GM12872 (cell line): ENCODE measurements at regions not wholly inside any gene's neighbourhood (a gene's known extent, or its start where the extent isn't known, plus 50 kb on each side); places are given as distances from the start of the nearest gene placed in this dataset.

ENCODE experiments used
- TF ChIP-seq, protein P1 (sequence below): IDR thresholded peaks from 3 replicates; pipeline ENCODE4 v1.5.1; 2011; ENCODE audit warnings: low read depth, mild to moderate bottlenecking, low read length, moderate library complexity; ENCODE audit not compliant: insufficient read depth

DNA sequence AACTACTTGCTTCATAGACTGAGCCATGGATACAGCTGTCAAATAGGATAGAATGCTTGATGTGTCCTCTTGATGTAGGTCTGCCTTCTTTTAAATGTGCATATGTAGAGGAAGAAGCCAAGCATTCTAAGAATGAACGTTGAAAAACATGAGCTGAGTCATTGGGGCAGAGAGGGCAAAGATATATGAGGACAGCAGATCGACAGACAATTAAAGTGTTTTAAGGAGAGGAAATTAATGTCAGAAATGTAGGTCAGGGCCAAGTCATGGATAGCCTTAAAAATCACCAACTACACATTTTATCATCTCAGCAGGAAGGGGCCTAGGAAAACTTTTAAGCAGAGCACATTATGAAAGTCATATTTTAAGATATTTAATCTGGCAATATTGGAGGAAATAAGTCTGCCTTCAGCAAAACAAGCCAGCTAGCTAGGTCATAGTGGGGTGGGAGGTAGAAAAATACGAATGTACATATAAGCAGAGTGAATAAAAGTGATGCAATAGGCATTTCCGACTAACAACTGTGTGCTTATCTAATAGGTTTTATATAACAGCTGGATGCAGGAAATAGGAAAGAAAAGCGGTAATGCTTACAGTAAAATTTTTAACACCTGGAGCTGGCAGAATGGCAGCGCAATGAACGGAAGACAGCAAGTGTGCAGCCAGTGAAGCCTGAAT lies 638.3 kb upstream of the TPK1 start:
- TF ChIP-seq, protein P1, sequence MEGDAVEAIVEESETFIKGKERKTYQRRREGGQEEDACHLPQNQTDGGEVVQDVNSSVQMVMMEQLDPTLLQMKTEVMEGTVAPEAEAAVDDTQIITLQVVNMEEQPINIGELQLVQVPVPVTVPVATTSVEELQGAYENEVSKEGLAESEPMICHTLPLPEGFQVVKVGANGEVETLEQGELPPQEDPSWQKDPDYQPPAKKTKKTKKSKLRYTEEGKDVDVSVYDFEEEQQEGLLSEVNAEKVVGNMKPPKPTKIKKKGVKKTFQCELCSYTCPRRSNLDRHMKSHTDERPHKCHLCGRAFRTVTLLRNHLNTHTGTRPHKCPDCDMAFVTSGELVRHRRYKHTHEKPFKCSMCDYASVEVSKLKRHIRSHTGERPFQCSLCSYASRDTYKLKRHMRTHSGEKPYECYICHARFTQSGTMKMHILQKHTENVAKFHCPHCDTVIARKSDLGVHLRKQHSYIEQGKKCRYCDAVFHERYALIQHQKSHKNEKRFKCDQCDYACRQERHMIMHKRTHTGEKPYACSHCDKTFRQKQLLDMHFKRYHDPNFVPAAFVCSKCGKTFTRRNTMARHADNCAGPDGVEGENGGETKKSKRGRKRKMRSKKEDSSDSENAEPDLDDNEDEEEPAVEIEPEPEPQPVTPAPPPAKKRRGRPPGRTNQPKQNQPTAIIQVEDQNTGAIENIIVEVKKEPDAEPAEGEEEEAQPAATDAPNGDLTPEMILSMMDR, result no peak

DNA sequence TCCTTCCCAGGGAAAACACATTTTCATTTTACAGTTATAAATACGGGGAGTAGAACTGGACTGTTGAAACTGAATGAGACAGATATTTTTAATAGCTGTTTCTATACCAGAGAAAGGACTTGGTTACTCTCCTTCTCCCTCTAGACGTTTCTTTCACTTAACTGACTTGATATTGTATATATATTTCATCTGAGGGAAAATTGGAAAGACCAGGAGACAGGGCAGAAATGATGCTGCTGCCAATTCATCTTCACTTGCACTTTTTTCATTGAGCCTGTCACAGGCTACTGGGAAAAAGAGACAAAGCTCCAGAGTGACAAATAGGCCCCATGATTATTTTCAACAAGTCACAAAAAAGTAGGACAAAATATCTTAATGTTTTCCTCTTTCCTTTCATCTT lies 636.0 kb upstream of the TPK1 start:
- TF ChIP-seq, protein P1, result no peak

DNA sequence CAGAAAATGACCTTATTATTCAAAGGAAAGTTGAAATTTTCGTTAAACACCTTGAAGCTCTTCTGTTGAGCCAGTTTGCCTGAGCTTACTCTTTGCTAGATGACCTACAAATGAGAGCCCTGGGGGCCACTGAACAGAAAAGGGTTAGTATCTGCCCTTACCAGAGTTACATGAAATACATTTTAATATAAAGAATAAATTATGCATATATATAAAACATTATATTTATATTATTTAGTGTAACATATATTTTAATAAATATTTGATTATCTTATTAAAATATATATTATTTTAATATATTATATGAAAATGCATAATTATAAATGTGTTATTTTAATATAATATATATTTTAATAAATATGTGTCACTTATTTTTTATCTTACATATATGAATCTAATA lies 628.4 kb upstream of the TPK1 start:
- TF ChIP-seq, protein P1, result no peak

DNA sequence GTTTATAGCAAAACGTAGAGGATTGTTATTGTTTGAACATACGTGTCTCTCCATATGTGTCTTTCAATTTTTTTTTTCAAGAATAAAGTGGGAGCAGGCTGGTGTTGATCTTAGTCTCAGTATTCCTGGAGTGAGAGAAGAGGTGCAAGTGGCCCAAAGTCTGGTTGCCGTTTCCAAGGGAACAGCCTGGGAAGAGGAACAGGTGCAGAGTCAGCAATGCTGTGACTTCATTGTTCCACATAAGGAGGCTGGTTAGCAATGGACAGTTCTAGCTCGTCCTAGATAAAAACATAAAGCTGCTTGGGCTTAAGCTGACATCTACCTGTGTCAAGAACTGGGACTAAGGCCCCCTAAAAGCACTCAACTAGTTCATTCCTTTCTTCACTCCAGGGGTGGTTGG lies 626.6 kb upstream of the TPK1 start:
- TF ChIP-seq, protein P1, result no peak

DNA sequence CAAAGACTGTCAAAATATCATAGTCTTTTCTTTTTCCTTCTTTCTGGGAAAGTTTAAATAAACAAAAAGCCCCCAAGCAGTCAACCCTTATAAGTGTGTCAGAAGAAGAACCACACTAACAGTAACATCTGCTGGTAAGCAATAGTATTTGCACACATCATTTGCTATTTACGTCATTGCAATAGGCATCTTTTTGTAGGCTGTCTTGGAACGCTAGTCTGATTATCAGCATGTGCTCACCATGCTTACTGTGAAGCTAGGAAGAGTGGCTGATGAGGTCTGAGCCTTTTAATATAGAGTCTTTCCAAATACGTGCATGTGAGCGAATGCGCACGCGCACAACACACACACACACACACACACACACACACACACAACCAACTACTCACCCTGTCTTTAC lies 599.0 kb upstream of the TPK1 start:
- TF ChIP-seq, protein P1, result no peak

DNA sequence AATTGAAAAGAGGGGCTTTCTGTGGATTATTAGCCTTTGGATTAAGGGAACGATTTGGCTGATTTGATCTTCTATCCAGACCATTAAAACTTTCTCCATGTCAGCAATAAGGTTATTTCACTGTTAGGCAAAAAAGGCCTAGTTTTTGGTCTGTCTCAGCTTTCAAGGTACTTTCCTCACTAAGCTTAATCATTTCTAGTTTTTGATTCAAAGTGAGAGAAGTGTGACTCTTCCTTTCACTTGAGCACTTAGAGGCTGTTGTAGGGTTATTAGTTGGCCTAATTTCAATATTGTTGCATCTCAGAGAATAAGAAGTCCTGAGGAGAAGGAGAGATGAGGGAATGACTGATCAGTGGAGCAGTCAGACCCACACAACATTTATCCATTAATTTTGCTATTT lies 596.0 kb upstream of the TPK1 start:
- TF ChIP-seq, protein P1, result no peak

DNA sequence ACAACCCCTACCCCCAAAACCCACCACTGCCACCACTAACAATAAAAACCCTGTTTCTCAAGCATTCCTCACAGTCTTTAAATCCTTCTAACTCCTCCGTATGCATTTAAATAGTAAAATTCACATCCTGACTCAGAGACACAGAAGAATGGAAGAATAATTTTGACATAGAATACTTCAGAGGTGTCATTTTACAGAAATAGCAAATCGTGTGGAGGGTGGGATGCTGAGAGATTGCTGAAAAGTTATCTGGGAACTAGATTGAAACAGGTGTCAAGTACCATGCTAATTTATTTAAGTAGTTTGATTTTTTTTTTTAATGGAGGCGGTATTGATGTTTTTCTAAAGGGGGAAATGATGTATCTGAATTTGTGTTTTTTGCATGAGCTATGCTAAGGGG lies 575.2 kb upstream of the TPK1 start:
- TF ChIP-seq, protein P1, result no peak
